ENCODE measurements at regions not wholly inside any gene's neighbourhood (a gene's known extent, or its start where the extent isn't known, plus 50 kb on each side); places are given as distances from the start of the nearest gene placed in this dataset.
"Not testable (repeated sequence)": the region's sequence is repeated elsewhere in the genome, so short reads cannot be mapped to it uniquely, and the experiment has no call there.

DNA sequence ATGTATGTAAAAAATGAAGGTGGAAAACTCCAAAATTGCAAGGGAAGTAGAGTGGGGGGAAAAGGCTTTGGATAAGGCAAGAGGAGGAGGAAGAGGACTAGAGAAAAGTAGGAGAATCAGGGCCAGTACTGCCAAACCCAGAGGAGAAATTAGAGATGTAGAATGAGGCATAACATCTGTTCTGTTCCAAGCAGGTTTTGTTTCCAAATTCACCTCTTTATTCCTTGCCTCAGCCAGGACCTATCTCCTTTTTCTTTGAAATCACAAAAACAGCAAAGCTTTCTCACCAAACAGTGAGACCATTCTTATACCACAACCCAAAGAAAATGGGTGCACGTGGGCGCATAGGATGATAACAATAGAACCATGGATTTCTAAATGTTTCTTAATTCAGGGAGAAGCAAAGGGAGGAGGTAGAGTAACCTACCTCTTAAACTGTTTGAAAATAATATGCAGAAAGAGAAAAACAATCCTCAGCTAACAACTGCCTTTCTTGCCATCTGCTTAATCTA, 383.3 kb upstream of the PKN2 start:
- no peaks in the 10 kb centered on the region for H3K9me3 Mint-ChIP-seq
- no peaks in the 10 kb centered on the region for H3K4me1 Mint-ChIP-seq
- no peak for ATAC-seq (replicated peaks)

DNA sequence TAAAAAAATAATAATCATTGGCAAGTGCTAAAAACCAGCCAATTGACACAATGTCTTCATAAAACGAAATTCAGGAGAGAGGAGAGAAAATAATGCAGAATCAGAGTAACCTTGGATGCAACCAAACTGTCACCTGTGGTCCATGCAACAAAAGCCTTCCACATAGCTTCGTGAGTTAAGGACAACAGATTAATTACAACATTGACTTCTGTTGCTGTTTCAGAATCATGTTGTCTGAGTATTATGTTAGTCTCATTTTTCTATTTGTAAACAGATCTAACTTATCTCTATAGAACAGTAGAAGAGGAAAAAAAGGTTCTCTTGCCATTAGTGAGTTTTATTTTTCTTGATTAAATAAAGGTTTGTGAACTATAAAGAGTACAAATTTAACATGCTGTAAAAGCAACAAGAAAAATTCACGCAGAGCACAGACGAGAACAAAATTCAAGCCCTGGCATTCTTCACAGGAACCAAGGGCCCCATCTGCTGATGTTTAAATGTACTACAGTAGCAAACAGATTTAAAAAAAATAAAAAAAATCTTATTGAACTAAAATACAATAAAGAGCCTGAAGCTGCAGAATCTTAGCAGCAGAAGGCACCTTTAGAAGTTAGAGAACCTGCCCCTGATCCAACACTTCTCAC, 381.1 kb upstream of the PKN2 start:
- DNase-seq, result no peak
- H3K27ac Mint-ChIP-seq, result no peak overlapping the region
- no peak overlapping the region for H3K4me3 Mint-ChIP-seq
- H3K36me3 Mint-ChIP-seq, result no peaks in the 10 kb centered on the region
- peaks cover 0 to 5% of the 10 kb centered on the region in 2 donors for H3K27me3 Mint-ChIP-seq
- no peaks in the 10 kb centered on the region for H3K9me3 Mint-ChIP-seq
- no peak for ATAC-seq (replicated peaks)
- no peaks in the 10 kb centered on the region for H3K4me1 Mint-ChIP-seq

More for the DNA sequence above, 383.3 kb upstream of the PKN2 start:
- DNase-seq, result no peak
- H3K36me3 Mint-ChIP-seq, result no peaks in the 10 kb centered on the region
- no peak overlapping the region for H3K27ac Mint-ChIP-seq
- H3K27me3 Mint-ChIP-seq, result peaks cover 0 to under 1% of the 10 kb centered on the region in 2 donors
- H3K4me3 Mint-ChIP-seq, result no peak overlapping the region

- no peak overlapping the region for H3K4me3 Mint-ChIP-seq
- no peaks in the 10 kb centered on the region for H3K4me1 Mint-ChIP-seq
- no peaks in the 10 kb centered on the region for H3K36me3 Mint-ChIP-seq
- no peaks in the 10 kb centered on the region for H3K27me3 Mint-ChIP-seq
- no peak overlapping the region for H3K27ac Mint-ChIP-seq
- DNase-seq (no peak), ATAC-seq (replicated peaks) (no peak)
- peaks cover 2 to 4% of the 10 kb centered on the region in 2 donors for H3K9me3 Mint-ChIP-seq
Observed at GRCh38 chr1:88311265-88311664, 372.8 kb upstream of the PKN2 start.

GRCh38 chr1:88311907-88312306, 372.2 kb upstream of the PKN2 start:
- ATAC-seq (replicated peaks) (no peak), DNase-seq (no peak)
- H3K4me1 Mint-ChIP-seq, result no peaks in the 10 kb centered on the region
- H3K27me3 Mint-ChIP-seq, result no peaks in the 10 kb centered on the region
- peaks cover 2 to 4% of the 10 kb centered on the region in 2 donors for H3K9me3 Mint-ChIP-seq
- H3K4me3 Mint-ChIP-seq, result no peak overlapping the region
- no peak overlapping the region for H3K27ac Mint-ChIP-seq
- no peaks in the 10 kb centered on the region for H3K36me3 Mint-ChIP-seq

DNA sequence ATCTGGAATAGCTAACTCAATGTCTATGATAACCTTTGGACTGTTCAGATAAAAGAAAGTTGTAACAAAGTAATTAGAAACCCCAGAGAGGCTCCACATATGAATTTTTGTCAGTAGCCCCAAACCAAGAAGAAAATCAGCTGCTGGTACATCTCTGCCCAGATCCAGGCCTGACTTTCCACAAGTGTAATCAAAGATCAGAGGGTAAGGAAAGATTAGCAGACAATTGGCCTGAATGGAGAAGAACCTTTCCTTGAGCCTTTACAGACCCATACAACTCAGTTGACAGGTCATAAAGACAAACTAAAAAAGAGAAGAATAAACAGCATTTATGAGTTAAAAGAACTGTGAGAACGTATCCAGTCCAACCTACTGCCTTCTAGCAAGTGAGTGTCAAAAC, 366.7 kb upstream of the PKN2 start:
- no peak overlapping the region for H3K4me3 Mint-ChIP-seq
- no peaks in the 10 kb centered on the region for H3K36me3 Mint-ChIP-seq
- H3K27ac Mint-ChIP-seq, result no peak overlapping the region
- no peaks in the 10 kb centered on the region for H3K9me3 Mint-ChIP-seq
- DNase-seq (no peak), ATAC-seq (replicated peaks) (no peak)
- H3K4me1 Mint-ChIP-seq, result no peaks in the 10 kb centered on the region
- peaks cover 5 to 14% of the 10 kb centered on the region in 2 donors for H3K27me3 Mint-ChIP-seq

GRCh38 chr1:88318740-88319139, 365.3 kb upstream of the PKN2 start:
- DNase-seq (no peak), ATAC-seq (replicated peaks) (no peak)
- Mint-ChIP-seq H3K4me1 (no peaks in the 10 kb centered on the region), H3K27ac (no peak overlapping the region), H3K9me3 (peaks cover 0 to 2% of the 10 kb centered on the region in 2 donors), H3K4me3 (no peak overlapping the region), H3K27me3 (peaks cover 5 to 14% of the 10 kb centered on the region in 2 donors), H3K36me3 (no peaks in the 10 kb centered on the region)

DNA sequence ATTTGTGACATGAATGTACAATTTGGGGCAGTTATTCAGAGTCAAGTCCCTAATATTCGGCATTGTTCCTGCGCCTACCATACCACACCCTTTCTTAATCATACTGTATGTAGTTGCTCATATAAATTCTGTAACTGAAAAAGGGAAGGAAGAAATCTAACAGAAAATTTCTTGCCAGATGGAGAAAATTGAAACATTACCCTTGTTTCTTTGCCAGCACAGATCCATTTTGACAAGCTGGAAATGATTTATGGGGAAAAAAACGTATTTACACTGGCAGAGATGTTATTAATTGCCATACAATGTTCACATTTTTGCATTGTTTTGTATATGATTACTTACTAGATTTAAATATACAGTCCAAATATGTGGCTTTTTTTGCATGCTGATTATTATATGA, 363.8 kb upstream of the PKN2 start:
- ATAC-seq (replicated peaks) (no peak), DNase-seq (no peak)
- no peak overlapping the region for H3K4me3 Mint-ChIP-seq
- H3K4me1 Mint-ChIP-seq, result no peaks in the 10 kb centered on the region
- H3K9me3 Mint-ChIP-seq, result peaks cover 0 to 2% of the 10 kb centered on the region in 2 donors
- H3K36me3 Mint-ChIP-seq, result no peaks in the 10 kb centered on the region
- H3K27me3 Mint-ChIP-seq, result peaks cover 5 to 14% of the 10 kb centered on the region in 2 donors
- H3K27ac Mint-ChIP-seq, result no peak overlapping the region

DNA sequence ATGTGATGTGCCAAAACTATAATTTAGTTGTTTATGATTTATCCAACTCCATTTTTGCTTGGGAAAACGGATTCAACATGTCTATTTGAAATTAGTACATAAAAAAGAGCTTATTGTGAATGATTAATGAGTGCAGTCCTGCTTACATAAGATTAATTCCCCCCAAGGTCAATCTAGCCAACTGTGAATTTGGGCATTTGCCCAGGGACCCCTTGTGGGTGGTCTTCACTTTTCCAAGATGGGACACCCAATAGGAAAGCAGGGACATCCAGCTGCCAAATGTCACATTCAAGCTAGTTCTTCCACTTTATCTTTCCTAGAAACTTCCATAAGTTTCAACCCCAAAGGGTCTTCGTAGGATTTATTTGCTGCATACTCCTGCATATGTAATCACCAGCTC, 362.4 kb upstream of the PKN2 start:
- ATAC-seq (replicated peaks) (no peak), DNase-seq (no peak)
- Mint-ChIP-seq H3K4me3 (no peak overlapping the region), H3K4me1 (no peaks in the 10 kb centered on the region), H3K27me3 (peaks cover 5 to 14% of the 10 kb centered on the region in 2 donors), H3K36me3 (no peaks in the 10 kb centered on the region), H3K27ac (no peak overlapping the region), H3K9me3 (peaks cover 0 to 2% of the 10 kb centered on the region in 2 donors)

DNA sequence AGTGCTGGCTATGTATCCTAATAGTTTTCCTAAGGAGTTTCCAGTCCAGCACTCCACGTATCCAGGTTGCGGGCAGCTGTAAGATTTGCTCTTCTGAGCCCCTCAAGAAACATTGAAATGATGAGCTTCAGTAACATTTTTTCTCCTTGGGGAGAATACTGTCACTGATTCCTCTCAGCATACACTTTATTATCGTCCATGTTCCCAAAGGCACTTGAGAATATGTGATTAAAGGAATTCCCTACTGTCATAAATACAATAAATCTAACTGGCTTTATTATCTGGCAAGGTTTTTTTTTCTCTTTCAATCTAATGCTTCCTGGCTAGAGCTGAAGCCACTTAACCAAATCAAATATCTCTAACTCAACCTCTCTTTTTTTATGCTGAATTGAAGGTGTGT, 359.2 kb upstream of the PKN2 start:
- no peak for DNase-seq
- no peak overlapping the region for H3K27ac Mint-ChIP-seq
- H3K4me1 Mint-ChIP-seq, result no peaks in the 10 kb centered on the region
- peaks cover 0 to 2% of the 10 kb centered on the region in 2 donors for H3K9me3 Mint-ChIP-seq
- H3K36me3 Mint-ChIP-seq, result no peaks in the 10 kb centered on the region
- ATAC-seq (replicated peaks), result no peak
- peaks cover 5 to 6% of the 10 kb centered on the region in 2 donors for H3K27me3 Mint-ChIP-seq
- no peak overlapping the region for H3K4me3 Mint-ChIP-seq

DNA sequence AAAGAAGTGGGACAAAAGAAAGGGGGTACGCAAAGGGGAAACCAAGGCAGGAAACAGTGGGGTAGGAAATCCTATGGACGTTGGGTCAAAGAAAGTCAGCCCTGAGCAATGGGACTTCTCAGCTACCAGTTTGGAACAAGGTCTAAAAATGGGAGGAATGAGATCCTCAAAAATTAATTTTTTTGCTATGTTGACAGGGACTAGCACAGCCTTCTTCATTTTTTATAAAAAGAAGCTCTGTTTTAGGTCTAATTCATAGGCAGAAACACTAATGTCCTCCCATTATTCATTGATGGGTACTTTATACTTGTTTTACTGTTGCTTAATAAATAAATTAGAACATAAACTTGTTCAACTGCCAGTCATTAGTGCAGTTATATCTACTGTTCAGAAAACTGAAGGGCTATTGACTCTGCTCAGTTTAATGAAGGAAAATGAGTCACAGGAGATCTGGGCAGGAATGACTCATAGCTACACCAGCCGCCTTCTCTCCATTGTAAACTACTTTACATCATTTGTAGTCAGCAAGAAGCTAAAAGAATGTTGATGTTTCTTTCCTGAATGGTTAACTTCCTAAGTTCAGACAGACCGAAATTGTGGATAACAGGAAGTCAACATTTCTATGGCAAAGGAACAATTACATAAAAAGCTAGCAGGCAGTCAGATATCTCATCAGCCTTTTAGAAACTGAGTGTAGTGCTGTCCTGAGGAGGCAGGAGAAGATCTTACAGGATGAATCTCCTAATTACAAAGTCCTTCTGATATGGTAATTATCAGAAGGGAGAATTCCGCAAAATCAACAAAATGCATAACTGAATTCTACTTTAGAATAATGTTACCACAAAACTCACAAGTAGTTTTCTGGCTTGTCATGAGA, 356.4 kb upstream of the PKN2 start:
- DNase-seq (no peak), ATAC-seq (replicated peaks) (peak in 1 of 2 donors; percentile 61)
- no peaks in the 10 kb centered on the region for H3K36me3 Mint-ChIP-seq

DNA sequence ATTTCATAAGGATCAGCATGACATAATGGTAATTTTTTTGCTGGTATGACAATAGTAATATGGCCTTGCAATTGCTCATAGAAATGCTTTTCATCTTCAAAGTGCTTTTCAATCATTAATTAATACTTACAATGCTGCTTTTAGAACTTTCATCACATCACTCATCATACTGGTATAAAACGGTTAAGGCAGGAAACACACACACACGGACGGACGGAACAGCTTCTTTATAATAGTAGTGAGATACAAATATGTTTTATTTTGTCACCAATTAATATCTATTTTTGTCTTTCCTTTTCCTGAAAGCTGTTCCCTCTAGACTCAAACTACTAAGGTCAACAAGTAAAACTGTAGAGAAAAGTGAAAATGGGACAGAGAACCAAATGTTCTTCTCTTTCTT, 353.9 kb upstream of the PKN2 start:
- DNase-seq (no peak), ATAC-seq (replicated peaks) (no peak)
- Mint-ChIP-seq H3K36me3 (no peaks in the 10 kb centered on the region), H3K4me3 (no peak overlapping the region), H3K27me3 (no peaks in the 10 kb centered on the region), H3K27ac (no peak overlapping the region), H3K4me1 (no peaks in the 10 kb centered on the region), H3K9me3 (no peaks in the 10 kb centered on the region)

More for the DNA sequence above, 356.4 kb upstream of the PKN2 start:
- Mint-ChIP-seq H3K4me1 (no peaks in the 10 kb centered on the region), H3K27me3 (no peaks in the 10 kb centered on the region), H3K9me3 (peaks cover 0 to 2% of the 10 kb centered on the region in 2 donors), H3K27ac (no peak overlapping the region), H3K4me3 (no peak overlapping the region)

DNA sequence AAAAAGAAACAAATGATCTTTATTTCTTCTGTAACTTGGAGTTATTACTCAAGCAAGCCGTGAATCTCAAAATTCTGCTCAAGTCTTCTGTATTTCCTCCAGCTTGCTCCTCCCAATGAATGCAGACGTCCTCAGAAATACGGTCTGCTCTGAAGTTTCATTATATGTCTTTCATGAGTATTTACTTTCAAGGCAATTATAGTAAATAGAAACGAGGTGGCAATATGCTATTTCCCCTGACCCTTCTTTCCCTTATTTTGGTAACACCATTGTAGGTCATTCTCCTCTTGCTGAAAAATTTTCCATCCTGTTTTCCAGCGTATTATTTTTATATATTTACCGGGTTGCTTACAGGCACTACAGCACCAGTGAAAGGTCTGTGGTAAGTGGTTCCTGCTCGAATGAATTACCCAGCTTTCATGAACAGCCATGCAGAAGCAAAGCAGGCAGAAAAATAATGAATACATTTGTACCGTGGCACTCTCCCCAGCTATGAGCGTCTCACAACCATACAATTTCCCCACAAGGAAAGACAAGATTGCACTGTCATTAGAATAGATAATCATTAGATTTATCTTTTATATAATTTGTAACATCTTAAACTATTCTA, 350.9 kb upstream of the PKN2 start:
- no peak overlapping the region for H3K27ac Mint-ChIP-seq
- ATAC-seq (replicated peaks) (no peak), DNase-seq (no peak)
- H3K9me3 Mint-ChIP-seq, result no peaks in the 10 kb centered on the region
- H3K4me1 Mint-ChIP-seq, result no peaks in the 10 kb centered on the region
- H3K4me3 Mint-ChIP-seq, result no peak overlapping the region
- H3K27me3 Mint-ChIP-seq, result no peaks in the 10 kb centered on the region
- H3K36me3 Mint-ChIP-seq, result no peaks in the 10 kb centered on the region

- Mint-ChIP-seq H3K27me3 (no peaks in the 10 kb centered on the region), H3K27ac (no peak overlapping the region), H3K4me3 (no peak overlapping the region), H3K4me1 (no peaks in the 10 kb centered on the region), H3K36me3 (no peaks in the 10 kb centered on the region), H3K9me3 (peaks cover 3 to 7% of the 10 kb centered on the region in 2 donors)
- DNase-seq (no peak), ATAC-seq (replicated peaks) (no peak)
Observed at GRCh38 chr1:88341447-88341846, 342.6 kb upstream of the PKN2 start.

DNA sequence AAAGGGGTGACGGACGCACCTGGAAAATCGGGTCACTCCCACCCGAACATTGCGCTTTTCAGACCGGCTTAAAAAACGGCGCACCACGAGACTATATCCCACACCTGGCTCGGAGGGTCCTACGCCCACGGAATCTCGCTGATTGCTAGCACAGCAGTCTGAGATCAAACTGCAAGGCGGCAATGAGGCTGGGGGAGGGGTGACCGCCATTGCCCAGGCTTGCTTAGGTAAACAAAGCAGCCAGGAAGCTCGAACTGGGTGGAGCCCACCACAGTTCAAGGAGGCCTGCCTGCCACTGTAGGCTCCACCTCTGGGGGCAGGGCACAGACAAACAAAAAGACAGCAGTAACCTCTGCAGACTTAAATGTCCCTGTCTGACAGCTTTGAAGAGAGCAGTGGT, 342.0 kb upstream of the PKN2 start:
- ATAC-seq (replicated peaks); H3K4me3 Mint-ChIP-seq; H3K36me3 Mint-ChIP-seq; H3K4me1 Mint-ChIP-seq; H3K9me3 Mint-ChIP-seq; H3K27me3 Mint-ChIP-seq; DNase-seq; H3K27ac Mint-ChIP-seq: not testable (repeated sequence)

Data from stimulated activated naive B cell treated with anti-CD40 and anti-IgM and Interleukin-4, amounts not matched to agents 10 μg/mL and 1 μg/mL and 100 μg/mL, for 72 hours (primary cell).